ENCODE measurements at regions not wholly inside any gene's neighbourhood (a gene's known extent, or its start where the extent isn't known, plus 50 kb on each side); places are given as distances from the start of the nearest gene placed in this dataset.

- Mint-ChIP-seq H3K36me3 (ENCODE audit: low read depth) (peaks cover 2% of the 10 kb centered on the region), H3K4me3 (no peak overlapping the region), H3K4me1 (peaks cover 3% of the 10 kb centered on the region), H3K9me3 (no peaks in the 10 kb centered on the region), H3K27ac (ENCODE audit: unreplicated experiment) (peak overlapping the region; percentile 63), H3K27me3 (ENCODE audit: low read depth) (no peaks in the 10 kb centered on the region)
- DNase-seq (ENCODE audit: low read depth, low spot score) = no peak
- TF ChIP-seq CTCF (conservative IDR thresholded peaks at IDR 0.05) = no peak
These were observed 87.8 kb downstream of the PLEKHG1 start for GRCh38 chr6:150687508-150687907.

GRCh38 chr6:150689900-150690590, 90.4 kb downstream of the PLEKHG1 start:
- peaks cover 10% of the 10 kb centered on the region for H3K4me1 Mint-ChIP-seq
- DNase-seq (ENCODE audit: low read depth, low spot score) = no peak
- no peak overlapping the region for H3K4me3 Mint-ChIP-seq
- no peaks in the 10 kb centered on the region for H3K9me3 Mint-ChIP-seq
- no peak for TF ChIP-seq CTCF (conservative IDR thresholded peaks at IDR 0.05)
- no peaks in the 10 kb centered on the region for H3K36me3 Mint-ChIP-seq (ENCODE audit: low read depth)
- H3K27me3 Mint-ChIP-seq (ENCODE audit: low read depth) = no peaks in the 10 kb centered on the region
- no peak overlapping the region for H3K27ac Mint-ChIP-seq (ENCODE audit: unreplicated experiment)

GRCh38 chr6:150690681-150691080, 91.0 kb downstream of the PLEKHG1 start:
- Mint-ChIP-seq H3K9me3 (no peaks in the 10 kb centered on the region), H3K36me3 (ENCODE audit: low read depth) (no peaks in the 10 kb centered on the region), H3K4me3 (no peak overlapping the region), H3K27me3 (ENCODE audit: low read depth) (no peaks in the 10 kb centered on the region), H3K27ac (ENCODE audit: unreplicated experiment) (peak overlapping the region; percentile 14), H3K4me1 (peaks cover 10% of the 10 kb centered on the region)
- no peak for DNase-seq (ENCODE audit: low read depth, low spot score)
- TF ChIP-seq CTCF (conservative IDR thresholded peaks at IDR 0.05) = no peak

- H3K27ac Mint-ChIP-seq (ENCODE audit: unreplicated experiment) = no peak overlapping the region
- no peak for DNase-seq (ENCODE audit: low read depth, low spot score)
- H3K4me1 Mint-ChIP-seq = peaks cover 10% of the 10 kb centered on the region
- no peaks in the 10 kb centered on the region for H3K36me3 Mint-ChIP-seq (ENCODE audit: low read depth)
- no peak for TF ChIP-seq CTCF (conservative IDR thresholded peaks at IDR 0.05)
- no peaks in the 10 kb centered on the region for H3K9me3 Mint-ChIP-seq
- H3K4me3 Mint-ChIP-seq = no peak overlapping the region
- H3K27me3 Mint-ChIP-seq (ENCODE audit: low read depth) = no peaks in the 10 kb centered on the region
These were observed 91.8 kb downstream of the PLEKHG1 start for GRCh38 chr6:150691463-150691862.

- Mint-ChIP-seq H3K4me1 (peaks cover 10% of the 10 kb centered on the region), H3K4me3 (no peak overlapping the region), H3K36me3 (ENCODE audit: low read depth) (no peaks in the 10 kb centered on the region), H3K27me3 (ENCODE audit: low read depth) (no peaks in the 10 kb centered on the region), H3K27ac (ENCODE audit: unreplicated experiment) (no peak overlapping the region), H3K9me3 (no peaks in the 10 kb centered on the region)
- no peak for TF ChIP-seq CTCF (conservative IDR thresholded peaks at IDR 0.05)
- no peak for DNase-seq (ENCODE audit: low read depth, low spot score)
These were observed 92.9 kb downstream of the PLEKHG1 start for GRCh38 chr6:150692604-150693003.

All from neural crest cell (in vitro differentiated cells).